Suprapubic skin (tissue), 4 donors: ENCODE measurements at regions not wholly inside any gene's neighbourhood (a gene's known extent, or its start where the extent isn't known, plus 50 kb on each side); places are given as distances from the start of the nearest gene placed in this dataset.
"Not testable (repeated sequence)": the region's sequence is repeated elsewhere in the genome, so short reads cannot be mapped to it uniquely, and the experiment has no call there.

Source experiments
- DNase-seq, 2 donors: peaks; one replicate each; pipeline ENCODE4 v3.0.0-alpha.2; 2019; ENCODE audit warnings: low spot score in 2 of 2
- H3K27ac ChIP-seq: fragments of 200-600 bp; sonication (generic); one replicate; pipeline ENCODE4 v1.5.1; 2019
- H3K27me3 ChIP-seq: fragments of 200-600 bp; sonication (generic); one replicate; pipeline ENCODE4 v1.5.1; 2019
- H3K36me3 ChIP-seq: fragments of 200-600 bp; sonication (generic); one replicate; pipeline ENCODE4 v1.5.1; 2019
- H3K4me1 ChIP-seq: fragments of 200-600 bp; sonication (generic); one replicate; pipeline ENCODE4 v1.5.1; 2019
- H3K4me3 ChIP-seq: fragments of 200-600 bp; sonication (generic); one replicate; pipeline ENCODE4 v1.5.1; 2019; ENCODE audit warnings: mild to moderate bottlenecking
- H3K9me3 ChIP-seq: fragments of 200-600 bp; sonication (generic); one replicate; pipeline ENCODE4 v1.5.1; 2019
- EP300 ChIP-seq: sonication (generic); formaldehyde crosslinking; IDR thresholded peaks from one replicate; pipeline ENCODE4 v1.6.1; 2017; ENCODE audit warnings: antibody characterized with exemption
- POLR2A ChIP-seq, 2 donors: fragments of 450-650 bp; IDR thresholded peaks; one replicate each; pipeline ENCODE4 v1.6.1; 2017; ENCODE audit warnings: antibody characterized with exemption in 2 of 2, mild to moderate bottlenecking in 2 of 2, moderate library complexity in 2 of 2
- POLR2AphosphoS5 ChIP-seq, 3 donors: sonication (generic); formaldehyde crosslinking; IDR thresholded peaks; one replicate each; pipeline ENCODE4 v1.6.1; 2017; ENCODE audit warnings: antibody characterized with exemption in 3 of 3
- WGBS: methylation state at CpG from one replicate; pipeline ENCODE4 v1.1.5; 2018; 5-methylcytosine and 5-hydroxymethylcytosine counted together
- TF ChIP-seq, protein P1 (sequence below), 2 donors: fragments of 200-600 bp in 1 of 2; fragments of 450-650 bp in 1 of 2; sonication (generic) in 1 of 2; IDR thresholded peaks; one replicate each; pipeline ENCODE4 v1.5.1; 2016 to 2019; ENCODE audit warnings: antibody characterized with exemption in 2 of 2, mild to moderate bottlenecking in 1 of 2, moderate library complexity in 1 of 2

- H3K9me3 ChIP-seq: no peaks in the 10 kb centered on the region
- TF ChIP-seq, protein P1, sequence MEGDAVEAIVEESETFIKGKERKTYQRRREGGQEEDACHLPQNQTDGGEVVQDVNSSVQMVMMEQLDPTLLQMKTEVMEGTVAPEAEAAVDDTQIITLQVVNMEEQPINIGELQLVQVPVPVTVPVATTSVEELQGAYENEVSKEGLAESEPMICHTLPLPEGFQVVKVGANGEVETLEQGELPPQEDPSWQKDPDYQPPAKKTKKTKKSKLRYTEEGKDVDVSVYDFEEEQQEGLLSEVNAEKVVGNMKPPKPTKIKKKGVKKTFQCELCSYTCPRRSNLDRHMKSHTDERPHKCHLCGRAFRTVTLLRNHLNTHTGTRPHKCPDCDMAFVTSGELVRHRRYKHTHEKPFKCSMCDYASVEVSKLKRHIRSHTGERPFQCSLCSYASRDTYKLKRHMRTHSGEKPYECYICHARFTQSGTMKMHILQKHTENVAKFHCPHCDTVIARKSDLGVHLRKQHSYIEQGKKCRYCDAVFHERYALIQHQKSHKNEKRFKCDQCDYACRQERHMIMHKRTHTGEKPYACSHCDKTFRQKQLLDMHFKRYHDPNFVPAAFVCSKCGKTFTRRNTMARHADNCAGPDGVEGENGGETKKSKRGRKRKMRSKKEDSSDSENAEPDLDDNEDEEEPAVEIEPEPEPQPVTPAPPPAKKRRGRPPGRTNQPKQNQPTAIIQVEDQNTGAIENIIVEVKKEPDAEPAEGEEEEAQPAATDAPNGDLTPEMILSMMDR (IDR thresholded peaks at IDR 0.05): no peak
- no peak for TF ChIP-seq POLR2AphosphoS5 (IDR thresholded peaks at IDR 0.05)
- TF ChIP-seq POLR2A (IDR thresholded peaks at IDR 0.05): no peak
- TF ChIP-seq EP300: no peak
- WGBS: 73% methylated on average over 4 of the region's 4 CpGs
- H3K36me3 ChIP-seq: no peaks in the 10 kb centered on the region
- H3K4me3 ChIP-seq: no peak overlapping the region
- no peaks in the 10 kb centered on the region for H3K4me1 ChIP-seq
- no peaks in the 10 kb centered on the region for H3K27me3 ChIP-seq
- DNase-seq: no peak
- H3K27ac ChIP-seq: no peak overlapping the region
Measured at GRCh38 chr6:115514656-115515055, 546.0 kb downstream of the FRK start.

DNA sequence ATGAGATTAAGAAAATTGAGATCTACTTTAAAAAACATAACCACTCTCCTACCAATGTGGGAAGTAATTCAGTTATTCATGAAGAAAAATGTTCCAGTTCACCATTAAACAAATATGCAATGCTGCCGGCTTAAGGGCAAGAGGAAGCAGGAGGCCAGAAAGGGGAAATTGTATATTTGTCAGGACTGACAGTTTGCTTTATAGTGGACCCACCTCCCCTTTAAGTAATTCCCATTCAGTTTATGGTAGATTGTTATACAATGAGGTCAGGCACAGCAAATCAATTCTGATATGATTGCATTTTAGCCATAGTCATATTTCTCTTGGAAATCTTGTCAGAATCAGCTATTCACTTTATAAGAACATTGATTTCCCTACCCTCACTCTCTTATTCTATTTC lies 547.8 kb downstream of the FRK start:
- H3K9me3 ChIP-seq: no peaks in the 10 kb centered on the region
- H3K4me1 ChIP-seq: no peaks in the 10 kb centered on the region
- no peak overlapping the region for H3K27ac ChIP-seq
- no peak for DNase-seq
- H3K4me3 ChIP-seq: no peak overlapping the region
- no peaks in the 10 kb centered on the region for H3K27me3 ChIP-seq
- H3K36me3 ChIP-seq: no peaks in the 10 kb centered on the region
- WGBS: 49% methylated on average over 1 of the region's 1 CpG
- TF ChIP-seq POLR2AphosphoS5 (IDR thresholded peaks at IDR 0.05): no peak

DNA sequence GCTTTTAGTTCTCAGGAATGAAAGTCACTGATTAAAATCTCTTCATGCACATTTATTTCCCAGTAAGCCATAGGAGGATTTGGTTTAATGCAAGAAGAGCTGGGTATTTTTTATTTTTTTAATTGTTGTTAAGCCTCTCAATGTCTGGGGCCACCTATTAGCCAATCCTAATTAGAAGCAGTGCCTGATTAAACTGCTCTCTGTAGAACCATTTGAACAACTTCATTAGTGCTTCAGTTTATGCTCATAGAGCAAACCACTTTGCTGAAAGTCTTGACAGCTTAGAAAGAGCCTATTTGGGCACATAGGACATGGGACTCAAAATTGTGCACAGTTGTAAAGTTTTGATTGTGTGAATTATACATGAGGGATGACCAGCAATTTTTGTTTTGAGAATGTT lies 548.9 kb downstream of the FRK start:
- H3K36me3 ChIP-seq: no peaks in the 10 kb centered on the region
- no peak overlapping the region for H3K27ac ChIP-seq
- no peaks in the 10 kb centered on the region for H3K27me3 ChIP-seq
- H3K4me3 ChIP-seq: no peak overlapping the region
- no peak for TF ChIP-seq POLR2AphosphoS5 (IDR thresholded peaks at IDR 0.05)
- H3K4me1 ChIP-seq: no peaks in the 10 kb centered on the region
- no peak for DNase-seq
- no peaks in the 10 kb centered on the region for H3K9me3 ChIP-seq

- not testable (repeated sequence) for H3K4me1 ChIP-seq, H3K27ac ChIP-seq, H3K9me3 ChIP-seq, DNase-seq, H3K36me3 ChIP-seq, H3K27me3 ChIP-seq, H3K4me3 ChIP-seq
- WGBS: 65% methylated on average over 2 of the region's 2 CpGs
Measured at GRCh38 chr6:115502432-115502831, 558.3 kb downstream of the FRK start.

DNA sequence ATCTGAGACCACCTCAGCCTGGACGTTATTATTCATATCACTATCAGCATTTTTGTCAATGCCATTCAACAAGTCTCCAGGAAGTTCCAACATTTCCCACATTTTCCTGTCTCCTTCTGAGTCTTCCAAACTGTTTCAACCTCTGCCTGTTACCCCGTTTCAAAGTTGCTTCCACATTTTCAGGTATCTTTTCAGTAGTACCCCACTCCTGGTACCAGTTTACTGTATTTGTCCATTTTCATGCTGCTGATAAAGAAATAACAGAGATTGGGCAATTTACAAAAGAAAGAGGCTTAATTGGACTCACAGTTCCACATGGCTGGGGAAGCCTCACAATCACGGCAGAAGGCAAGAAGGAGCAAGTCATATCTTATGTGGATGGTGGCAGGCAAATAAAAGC lies 565.5 kb downstream of the FRK start:
- 91% methylated on average over 3 of the region's 3 CpGs for WGBS
- DNase-seq: no peak

GRCh38 chr6:115487331-115487730 lies 573.4 kb downstream of the FRK start:
- WGBS: 76% methylated on average over 2 of the region's 2 CpGs
- H3K4me3 ChIP-seq: no peak overlapping the region
- no peaks in the 10 kb centered on the region for H3K9me3 ChIP-seq
- no peaks in the 10 kb centered on the region for H3K36me3 ChIP-seq
- TF ChIP-seq EP300: no peak
- no peak for TF ChIP-seq POLR2A (IDR thresholded peaks at IDR 0.05)
- TF ChIP-seq, protein P1 (IDR thresholded peaks at IDR 0.05): no peak
- TF ChIP-seq POLR2AphosphoS5 (IDR thresholded peaks at IDR 0.05): no peak
- no peak overlapping the region for H3K27ac ChIP-seq
- no peak for DNase-seq
- H3K27me3 ChIP-seq: no peaks in the 10 kb centered on the region
- no peaks in the 10 kb centered on the region for H3K4me1 ChIP-seq

More for the DNA sequence above, 565.5 kb downstream of the FRK start:
- TF ChIP-seq POLR2AphosphoS5 (IDR thresholded peaks at IDR 0.05) (no peak), POLR2A (IDR thresholded peaks at IDR 0.05) (no peak), EP300 (no peak)
- TF ChIP-seq, protein P1 (IDR thresholded peaks at IDR 0.05): no peak
- Histone ChIP-seq H3K4me1 (no peaks in the 10 kb centered on the region), H3K9me3 (peaks cover 7% of the 10 kb centered on the region), H3K36me3 (no peaks in the 10 kb centered on the region), H3K4me3 (no peak overlapping the region), H3K27ac (no peak overlapping the region), H3K27me3 (no peaks in the 10 kb centered on the region)

DNA sequence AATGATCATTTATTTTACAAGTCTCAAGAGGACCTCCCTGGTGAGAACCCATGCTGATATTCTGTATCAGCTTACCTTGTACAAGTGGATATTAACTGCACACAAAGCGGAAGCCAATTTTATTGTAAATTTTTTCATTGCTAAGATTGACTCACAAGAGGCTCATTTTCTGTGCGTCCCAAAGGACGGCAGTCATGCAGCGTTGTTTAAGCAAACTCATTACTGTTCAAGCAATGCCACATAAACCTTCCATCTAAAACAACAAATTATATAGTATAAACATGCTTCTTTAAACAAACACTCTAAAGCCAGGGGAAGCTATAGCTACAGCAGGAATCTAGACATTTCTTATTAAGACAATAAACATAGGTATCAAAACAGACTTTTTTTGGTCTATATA lies 575.3 kb downstream of the FRK start:
- WGBS: 94% methylated on average over 4 of the region's 4 CpGs
- TF ChIP-seq POLR2A (IDR thresholded peaks at IDR 0.05): no peak
- TF ChIP-seq, protein P1 (IDR thresholded peaks at IDR 0.05): no peak
- no peak for TF ChIP-seq EP300
- no peak for TF ChIP-seq POLR2AphosphoS5 (IDR thresholded peaks at IDR 0.05)
- DNase-seq: no peak
- Histone ChIP-seq H3K27me3 (no peaks in the 10 kb centered on the region), H3K36me3 (no peaks in the 10 kb centered on the region), H3K27ac (no peak overlapping the region), H3K4me3 (no peak overlapping the region), H3K4me1 (no peaks in the 10 kb centered on the region), H3K9me3 (no peaks in the 10 kb centered on the region)

DNA sequence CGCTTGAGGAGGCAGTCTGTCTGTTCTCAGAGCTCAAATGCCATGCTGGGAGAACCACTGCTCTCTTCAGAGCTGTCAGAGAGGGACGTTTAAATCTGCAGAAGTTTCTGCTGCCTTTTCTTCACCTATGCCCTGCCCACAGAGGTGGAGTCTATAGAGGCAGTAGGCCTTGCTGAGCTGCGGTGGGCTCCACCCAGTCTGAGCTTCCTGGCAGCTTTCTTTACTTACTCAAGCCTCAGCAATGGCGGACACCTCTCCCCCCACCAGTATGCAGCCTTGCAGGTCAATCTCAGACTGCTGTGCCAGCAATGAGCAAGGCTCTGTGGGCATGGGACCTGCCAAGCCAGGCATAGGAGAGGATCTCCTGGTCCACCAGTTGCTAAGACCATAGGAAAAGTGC lies 580.1 kb downstream of the FRK start:
- not testable (repeated sequence) for H3K27ac ChIP-seq, H3K27me3 ChIP-seq
- WGBS: 85% methylated on average over 2 of the region's 4 CpGs

More for the DNA sequence above, 580.1 kb downstream of the FRK start:
- not testable (repeated sequence) for H3K9me3 ChIP-seq, DNase-seq, H3K4me1 ChIP-seq, H3K36me3 ChIP-seq, H3K4me3 ChIP-seq
